Adrenal gland (tissue), 5 donors: ENCODE measurements at regions not wholly inside any gene's neighbourhood (a gene's known extent, or its start where the extent isn't known, plus 50 kb on each side); places are given as distances from the start of the nearest gene placed in this dataset.

Source experiments
- POLR2A ChIP-seq, 2 donors: fragments of 450-650 bp; IDR thresholded peaks; one replicate each; pipeline ENCODE4 v1.6.1; 2017; ENCODE audit warnings: antibody characterized with exemption in 2 of 2, mild to moderate bottlenecking in 2 of 2, moderate library complexity in 1 of 2
- TF ChIP-seq, protein P1 (sequence below), 6 experiments: fragments of 450-650 bp in 4 of 6; fragments of 200-600 bp in 2 of 6; sonication (generic) in 1 of 6; IDR thresholded peaks; 1 replicate in 5 of 6; 2 replicates in 1 of 6; pipeline versions ENCODE4 v1.5.1 to v1.8.0; 2016 to 2021; ENCODE audit warnings: antibody characterized with exemption in 6 of 6, mild to moderate bottlenecking in 2 of 6, moderate library complexity in 1 of 6
- donor health status: DM: no; HTN: no; CAD: no.

DNA sequence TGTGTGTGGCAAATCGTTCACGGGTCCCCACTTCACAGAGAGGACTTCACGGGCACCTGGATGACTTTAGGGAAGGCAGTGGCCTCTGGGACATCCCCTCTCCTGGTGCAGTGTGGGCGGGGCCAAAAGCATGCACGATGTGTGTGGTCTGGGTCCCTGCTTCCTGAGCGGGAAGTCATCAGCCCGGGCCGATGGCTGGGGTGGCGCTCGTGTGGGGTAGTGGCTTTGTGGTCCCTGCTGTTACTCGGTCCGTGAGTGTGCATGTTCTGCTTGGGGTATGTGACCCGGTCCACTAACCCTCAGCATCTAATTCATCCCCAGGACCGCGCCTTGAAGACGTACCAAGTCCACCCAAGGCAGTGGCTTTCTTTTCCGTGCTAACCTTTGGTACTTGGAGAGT lies 142.5 kb upstream of the RTL1 start:
- TF ChIP-seq POLR2A (IDR thresholded peaks at IDR 0.05), result no peak
- TF ChIP-seq, protein P1, sequence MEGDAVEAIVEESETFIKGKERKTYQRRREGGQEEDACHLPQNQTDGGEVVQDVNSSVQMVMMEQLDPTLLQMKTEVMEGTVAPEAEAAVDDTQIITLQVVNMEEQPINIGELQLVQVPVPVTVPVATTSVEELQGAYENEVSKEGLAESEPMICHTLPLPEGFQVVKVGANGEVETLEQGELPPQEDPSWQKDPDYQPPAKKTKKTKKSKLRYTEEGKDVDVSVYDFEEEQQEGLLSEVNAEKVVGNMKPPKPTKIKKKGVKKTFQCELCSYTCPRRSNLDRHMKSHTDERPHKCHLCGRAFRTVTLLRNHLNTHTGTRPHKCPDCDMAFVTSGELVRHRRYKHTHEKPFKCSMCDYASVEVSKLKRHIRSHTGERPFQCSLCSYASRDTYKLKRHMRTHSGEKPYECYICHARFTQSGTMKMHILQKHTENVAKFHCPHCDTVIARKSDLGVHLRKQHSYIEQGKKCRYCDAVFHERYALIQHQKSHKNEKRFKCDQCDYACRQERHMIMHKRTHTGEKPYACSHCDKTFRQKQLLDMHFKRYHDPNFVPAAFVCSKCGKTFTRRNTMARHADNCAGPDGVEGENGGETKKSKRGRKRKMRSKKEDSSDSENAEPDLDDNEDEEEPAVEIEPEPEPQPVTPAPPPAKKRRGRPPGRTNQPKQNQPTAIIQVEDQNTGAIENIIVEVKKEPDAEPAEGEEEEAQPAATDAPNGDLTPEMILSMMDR (IDR thresholded peaks at IDR 0.05), result no peak
